OCI-LY1 (cell line): ENCODE measurements at regions not wholly inside any gene's neighbourhood (a gene's known extent, or its start where the extent isn't known, plus 50 kb on each side); places are given as distances from the start of the nearest gene placed in this dataset.

ENCODE experiments used
- EZH2 ChIP-seq: fragments of 200-600 bp; sonication (generic), shearing (Covaris generic); IDR thresholded peaks from 2 replicates; pipeline ENCODE4 v1.8.0; 2017; ENCODE audit warnings: borderline replicate concordance, mixed run types, mild to moderate bottlenecking, antibody characterized with exemption, low read length, moderate library complexity, mixed read lengths
- TF ChIP-seq, protein P1 (sequence below): fragments of 200-600 bp; sonication (generic), shearing (Covaris generic); IDR thresholded peaks from 2 replicates; pipeline ENCODE4 v1.5.1; 2017; ENCODE audit warnings: mild to moderate bottlenecking, antibody characterized with exemption, low read length, moderate library complexity, mixed read lengths

DNA sequence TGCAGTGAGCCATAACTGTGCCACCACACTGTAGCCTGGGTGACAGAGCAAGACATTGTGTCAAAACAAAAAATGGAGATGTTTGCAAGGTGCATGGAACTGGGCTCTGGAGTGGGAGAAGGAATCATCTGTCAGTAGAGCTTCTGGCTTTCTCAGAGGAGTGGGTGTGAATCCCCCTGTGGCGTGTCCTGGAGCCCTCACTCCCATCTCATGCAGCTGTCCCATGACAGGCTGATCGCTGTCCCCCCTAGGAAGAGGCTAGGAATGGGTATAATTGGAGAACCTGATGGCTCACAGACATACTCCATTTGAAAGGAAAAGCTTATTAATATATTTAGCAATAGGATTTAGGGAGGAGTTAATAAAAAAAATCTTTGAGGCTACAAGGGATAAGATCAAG lies 125.8 kb upstream of the EPB41L3 start:
- TF ChIP-seq, protein P1, sequence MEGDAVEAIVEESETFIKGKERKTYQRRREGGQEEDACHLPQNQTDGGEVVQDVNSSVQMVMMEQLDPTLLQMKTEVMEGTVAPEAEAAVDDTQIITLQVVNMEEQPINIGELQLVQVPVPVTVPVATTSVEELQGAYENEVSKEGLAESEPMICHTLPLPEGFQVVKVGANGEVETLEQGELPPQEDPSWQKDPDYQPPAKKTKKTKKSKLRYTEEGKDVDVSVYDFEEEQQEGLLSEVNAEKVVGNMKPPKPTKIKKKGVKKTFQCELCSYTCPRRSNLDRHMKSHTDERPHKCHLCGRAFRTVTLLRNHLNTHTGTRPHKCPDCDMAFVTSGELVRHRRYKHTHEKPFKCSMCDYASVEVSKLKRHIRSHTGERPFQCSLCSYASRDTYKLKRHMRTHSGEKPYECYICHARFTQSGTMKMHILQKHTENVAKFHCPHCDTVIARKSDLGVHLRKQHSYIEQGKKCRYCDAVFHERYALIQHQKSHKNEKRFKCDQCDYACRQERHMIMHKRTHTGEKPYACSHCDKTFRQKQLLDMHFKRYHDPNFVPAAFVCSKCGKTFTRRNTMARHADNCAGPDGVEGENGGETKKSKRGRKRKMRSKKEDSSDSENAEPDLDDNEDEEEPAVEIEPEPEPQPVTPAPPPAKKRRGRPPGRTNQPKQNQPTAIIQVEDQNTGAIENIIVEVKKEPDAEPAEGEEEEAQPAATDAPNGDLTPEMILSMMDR: no peak
- TF ChIP-seq EZH2: no peak
